Endodermal cell (in vitro differentiated cells): ENCODE measurements at regions not wholly inside any gene's neighbourhood (a gene's known extent, or its start where the extent isn't known, plus 50 kb on each side); places are given as distances from the start of the nearest gene placed in this dataset.

Experiments used
- DNase-seq: peaks from one replicate; pipeline ENCODE4 v3.0.0-alpha.2; 2017
- H3K27ac ChIP-seq: 2 replicates; pipeline ENCODE4 v1.5.1; 2013; ENCODE audit warnings: mild to moderate bottlenecking, low read depth, low read length, moderate library complexity
- H3K27me3 ChIP-seq: 2 replicates; pipeline ENCODE4 v1.6.1; 2013; ENCODE audit warnings: mild to moderate bottlenecking, low read length, moderate library complexity; ENCODE audit not compliant: insufficient read depth, control insufficient read depth, poor library complexity, severe bottlenecking
- H3K36me3 ChIP-seq: 2 replicates; pipeline ENCODE4 v1.7.0; 2013; ENCODE audit warnings: mild to moderate bottlenecking, low read length, moderate library complexity; ENCODE audit not compliant: control insufficient read depth, insufficient read depth
- H3K4me1 ChIP-seq: one replicate; pipeline ENCODE4 v1.7.0; 2013; ENCODE audit warnings: low read length; ENCODE audit not compliant: control insufficient read depth, insufficient read depth
- H3K4me3 ChIP-seq: 2 replicates; pipeline ENCODE4 v1.5.1; 2013; ENCODE audit warnings: mild to moderate bottlenecking, low read length, moderate library complexity
- H3K9ac ChIP-seq: 2 replicates; pipeline ENCODE4 v1.6.1; 2013; ENCODE audit warnings: mild to moderate bottlenecking, low read length, moderate library complexity; ENCODE audit not compliant: poor library complexity, severe bottlenecking; ENCODE audit errors: extremely low read depth
- H3K9me3 ChIP-seq: 2 replicates; pipeline ENCODE4 v1.6.1; 2013; ENCODE audit warnings: mild to moderate bottlenecking, low read length, moderate library complexity; ENCODE audit not compliant: control insufficient read depth
- H3K27ac Mint-ChIP-seq: 2 replicates; pipeline ENCODE4 v1.8.0; 2020; ENCODE audit warnings: mixed read lengths
- H3K27me3 Mint-ChIP-seq: 2 replicates; pipeline ENCODE4 v1.8.0; 2021; ENCODE audit warnings: mild to moderate bottlenecking, mixed read lengths; ENCODE audit not compliant: insufficient read depth
- H3K36me3 Mint-ChIP-seq: 2 replicates; pipeline ENCODE4 v1.8.0; 2020; ENCODE audit warnings: low read depth, mixed read lengths
- H3K4me1 Mint-ChIP-seq: 2 replicates; pipeline ENCODE4 v1.8.0; 2020; ENCODE audit warnings: mixed read lengths
- H3K4me3 Mint-ChIP-seq: 2 replicates; pipeline ENCODE4 v1.8.0; 2020; ENCODE audit warnings: mild to moderate bottlenecking, moderate library complexity, mixed read lengths
- H3K9me3 Mint-ChIP-seq: 2 replicates; pipeline ENCODE4 v1.8.0; 2020; ENCODE audit warnings: mild to moderate bottlenecking, mixed read lengths
- WGBS, 2 experiments: methylation state at CpG; one replicate each; pipeline versions ENCODE4 v1.1.5 to v1.1.7; 2013; ENCODE audit warnings: missing lambda C conversion rate in 2 of 2, mixed read lengths in 1 of 2; ENCODE audit not compliant: insufficient coverage in 1 of 2, insufficient read length in 1 of 2; 5-methylcytosine and 5-hydroxymethylcytosine counted together
- TF ChIP-seq, protein P1 (sequence below): fragments of 200-600 bp; sonication (generic); conservative IDR thresholded peaks from 2 replicates; pipeline ENCODE4 v1.5.0; 2021; ENCODE audit warnings: antibody characterized with exemption, mild to moderate bottlenecking

DNA sequence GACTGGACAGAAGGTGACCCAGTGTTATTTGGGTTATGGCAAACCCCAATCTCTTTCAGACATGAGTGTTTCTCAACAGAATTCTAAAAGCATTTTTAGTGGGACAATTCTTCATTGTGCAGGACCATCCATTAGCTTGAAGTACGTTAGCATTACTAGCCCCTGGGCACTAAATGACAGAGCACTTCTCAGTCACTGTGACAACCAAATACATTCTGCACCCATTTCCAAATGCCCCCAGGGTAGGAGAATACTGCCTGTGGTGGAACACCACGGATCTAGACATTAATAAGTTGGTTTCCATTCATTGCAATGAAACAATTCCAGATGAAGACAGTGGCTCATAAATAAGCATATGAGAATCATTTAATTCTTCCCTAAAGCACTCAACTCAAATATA, 102.4 kb upstream of the FRMD4A start:
- no peaks in the 10 kb centered on the region for H3K36me3 ChIP-seq
- Mint-ChIP-seq H3K27ac (no peak overlapping the region), H3K36me3 (no peaks in the 10 kb centered on the region), H3K9me3 (no peaks in the 10 kb centered on the region), H3K27me3 (no peaks in the 10 kb centered on the region), H3K4me3 (no peak overlapping the region), H3K4me1 (peaks cover 26% of the 10 kb centered on the region)
- no peak overlapping the region for H3K9ac ChIP-seq
- H3K4me1 ChIP-seq: peaks cover 4% of the 10 kb centered on the region
- no peak for DNase-seq
- TF ChIP-seq, protein P1, sequence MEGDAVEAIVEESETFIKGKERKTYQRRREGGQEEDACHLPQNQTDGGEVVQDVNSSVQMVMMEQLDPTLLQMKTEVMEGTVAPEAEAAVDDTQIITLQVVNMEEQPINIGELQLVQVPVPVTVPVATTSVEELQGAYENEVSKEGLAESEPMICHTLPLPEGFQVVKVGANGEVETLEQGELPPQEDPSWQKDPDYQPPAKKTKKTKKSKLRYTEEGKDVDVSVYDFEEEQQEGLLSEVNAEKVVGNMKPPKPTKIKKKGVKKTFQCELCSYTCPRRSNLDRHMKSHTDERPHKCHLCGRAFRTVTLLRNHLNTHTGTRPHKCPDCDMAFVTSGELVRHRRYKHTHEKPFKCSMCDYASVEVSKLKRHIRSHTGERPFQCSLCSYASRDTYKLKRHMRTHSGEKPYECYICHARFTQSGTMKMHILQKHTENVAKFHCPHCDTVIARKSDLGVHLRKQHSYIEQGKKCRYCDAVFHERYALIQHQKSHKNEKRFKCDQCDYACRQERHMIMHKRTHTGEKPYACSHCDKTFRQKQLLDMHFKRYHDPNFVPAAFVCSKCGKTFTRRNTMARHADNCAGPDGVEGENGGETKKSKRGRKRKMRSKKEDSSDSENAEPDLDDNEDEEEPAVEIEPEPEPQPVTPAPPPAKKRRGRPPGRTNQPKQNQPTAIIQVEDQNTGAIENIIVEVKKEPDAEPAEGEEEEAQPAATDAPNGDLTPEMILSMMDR: no peak
- WGBS, 2 experiments: 88 to 90% methylated on average over 1 to 2 of the region's 2 CpGs
- H3K27me3 ChIP-seq: no peaks in the 10 kb centered on the region
- H3K4me3 ChIP-seq: no peak overlapping the region
- H3K27ac ChIP-seq: no peak overlapping the region
- H3K9me3 ChIP-seq: no peaks in the 10 kb centered on the region

DNA sequence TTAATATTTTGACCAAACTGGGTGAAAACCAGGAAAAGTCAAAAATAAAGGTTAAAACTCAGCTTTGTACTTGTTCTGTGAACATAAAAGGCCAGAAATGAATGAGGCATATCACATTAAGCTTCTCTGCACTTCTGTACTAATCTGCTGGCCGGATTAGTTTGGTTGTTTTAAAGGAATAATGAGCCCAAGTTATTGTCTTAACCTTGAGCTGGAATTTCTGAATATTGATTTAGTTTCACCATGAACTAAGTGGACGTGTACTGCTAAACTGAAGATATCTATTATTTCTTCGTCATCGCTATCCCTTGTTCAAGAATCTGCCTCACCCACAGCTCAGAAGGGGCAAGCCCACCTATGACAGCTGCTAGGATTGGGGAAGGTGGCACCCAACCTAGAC, 101.1 kb upstream of the FRMD4A start:
- H3K36me3 Mint-ChIP-seq: no peaks in the 10 kb centered on the region
- TF ChIP-seq, protein P1: no peak
- Histone ChIP-seq H3K9me3 (peaks cover 4% of the 10 kb centered on the region), H3K9ac (no peak overlapping the region), H3K4me3 (no peak overlapping the region), H3K36me3 (no peaks in the 10 kb centered on the region), H3K27ac (no peak overlapping the region), H3K4me1 (peaks cover 4% of the 10 kb centered on the region), H3K27me3 (no peaks in the 10 kb centered on the region)
- H3K27ac Mint-ChIP-seq: peak overlapping the region; percentile 45
- peaks cover 28% of the 10 kb centered on the region for H3K4me1 Mint-ChIP-seq
- no peaks in the 10 kb centered on the region for H3K27me3 Mint-ChIP-seq
- 91 to 95% methylated on average over 3 to 4 of the region's 4 CpGs for WGBS, 2 experiments
- peaks cover 3% of the 10 kb centered on the region for H3K9me3 Mint-ChIP-seq
- no peak overlapping the region for H3K4me3 Mint-ChIP-seq
- no peak for DNase-seq

DNA sequence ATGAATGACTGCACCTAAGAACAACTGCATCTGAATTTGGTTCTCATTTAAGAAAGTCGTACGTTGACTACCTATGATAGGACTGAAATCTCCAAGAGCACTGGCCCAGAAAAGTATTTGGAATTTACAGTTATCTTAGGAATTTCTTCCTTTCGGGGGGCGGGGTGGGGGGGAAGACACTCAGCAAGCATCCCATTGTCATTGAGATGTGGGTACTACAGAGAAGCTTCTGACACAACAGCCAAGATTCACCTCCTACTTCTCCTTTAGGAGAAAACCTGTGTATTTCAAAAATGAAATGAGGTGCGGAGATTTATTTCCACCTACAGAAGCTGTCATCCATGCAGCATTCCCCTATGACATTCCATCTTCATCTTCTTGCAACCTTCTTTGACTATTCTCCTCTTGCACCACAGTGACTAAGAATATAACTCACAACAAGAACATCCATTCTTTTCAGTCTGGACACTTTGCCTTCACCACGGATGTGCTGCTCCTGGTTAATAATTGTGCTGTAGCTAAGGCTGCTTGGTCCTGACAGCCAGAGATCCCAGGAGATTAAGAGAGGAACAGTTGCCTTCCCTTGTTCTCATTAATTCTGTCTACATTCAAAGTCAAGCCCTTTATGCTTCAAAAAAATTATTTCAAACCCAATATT, 98.4 kb upstream of the FRMD4A start:
- peak overlapping the region; percentile 51 for H3K4me3 ChIP-seq

More for the DNA sequence above, 98.4 kb upstream of the FRMD4A start:
- H3K36me3 ChIP-seq: no peaks in the 10 kb centered on the region
- Mint-ChIP-seq H3K4me1 (peaks cover 32% of the 10 kb centered on the region), H3K27ac (peak overlapping the region; percentile 58), H3K27me3 (no peaks in the 10 kb centered on the region), H3K4me3 (no peak overlapping the region), H3K36me3 (no peaks in the 10 kb centered on the region), H3K9me3 (peaks cover 10% of the 10 kb centered on the region)
- 0 to 24% methylated on average over 1 to 6 of the region's 6 CpGs for WGBS, 2 experiments
- H3K9me3 ChIP-seq: peaks cover 6% of the 10 kb centered on the region
- peaks cover 4% of the 10 kb centered on the region for H3K4me1 ChIP-seq
- H3K9ac ChIP-seq: no peak overlapping the region
- DNase-seq: peak; percentile 80
- TF ChIP-seq, protein P1: no peak
- H3K27ac ChIP-seq: no peak overlapping the region
- H3K27me3 ChIP-seq: no peaks in the 10 kb centered on the region
